ENCODE measurements at regions not wholly inside any gene's neighbourhood (a gene's known extent, or its start where the extent isn't known, plus 50 kb on each side); places are given as distances from the start of the nearest gene placed in this dataset.

DNA sequence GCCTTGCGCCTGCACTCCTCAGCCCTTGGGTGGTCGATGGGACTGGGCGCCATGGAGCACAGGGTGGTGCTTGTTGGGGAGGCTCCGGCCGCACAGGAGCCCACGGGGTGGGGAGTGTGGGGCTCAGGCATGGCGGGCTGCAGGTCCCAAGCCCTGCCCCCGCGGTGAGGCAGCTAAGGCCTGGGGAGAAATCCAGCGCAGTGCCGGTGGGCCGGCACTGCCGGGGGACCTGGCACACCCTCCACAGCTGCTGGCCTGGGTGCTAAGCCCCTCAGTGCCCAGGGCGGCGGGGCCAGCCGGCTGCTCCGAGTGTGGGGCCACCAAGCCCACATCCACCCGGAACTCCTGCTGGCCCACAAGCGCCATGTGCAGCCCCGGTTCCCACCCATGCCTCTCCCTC, 358.8 kb upstream of the RIOK2 start:
- DNase-seq (ENCODE audit: low spot score): no peak
- TF ChIP-seq, protein P1, sequence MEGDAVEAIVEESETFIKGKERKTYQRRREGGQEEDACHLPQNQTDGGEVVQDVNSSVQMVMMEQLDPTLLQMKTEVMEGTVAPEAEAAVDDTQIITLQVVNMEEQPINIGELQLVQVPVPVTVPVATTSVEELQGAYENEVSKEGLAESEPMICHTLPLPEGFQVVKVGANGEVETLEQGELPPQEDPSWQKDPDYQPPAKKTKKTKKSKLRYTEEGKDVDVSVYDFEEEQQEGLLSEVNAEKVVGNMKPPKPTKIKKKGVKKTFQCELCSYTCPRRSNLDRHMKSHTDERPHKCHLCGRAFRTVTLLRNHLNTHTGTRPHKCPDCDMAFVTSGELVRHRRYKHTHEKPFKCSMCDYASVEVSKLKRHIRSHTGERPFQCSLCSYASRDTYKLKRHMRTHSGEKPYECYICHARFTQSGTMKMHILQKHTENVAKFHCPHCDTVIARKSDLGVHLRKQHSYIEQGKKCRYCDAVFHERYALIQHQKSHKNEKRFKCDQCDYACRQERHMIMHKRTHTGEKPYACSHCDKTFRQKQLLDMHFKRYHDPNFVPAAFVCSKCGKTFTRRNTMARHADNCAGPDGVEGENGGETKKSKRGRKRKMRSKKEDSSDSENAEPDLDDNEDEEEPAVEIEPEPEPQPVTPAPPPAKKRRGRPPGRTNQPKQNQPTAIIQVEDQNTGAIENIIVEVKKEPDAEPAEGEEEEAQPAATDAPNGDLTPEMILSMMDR (IDR thresholded peaks at IDR 0.05; ENCODE audit: extremely low read depth, missing control alignments): no peak

DNA sequence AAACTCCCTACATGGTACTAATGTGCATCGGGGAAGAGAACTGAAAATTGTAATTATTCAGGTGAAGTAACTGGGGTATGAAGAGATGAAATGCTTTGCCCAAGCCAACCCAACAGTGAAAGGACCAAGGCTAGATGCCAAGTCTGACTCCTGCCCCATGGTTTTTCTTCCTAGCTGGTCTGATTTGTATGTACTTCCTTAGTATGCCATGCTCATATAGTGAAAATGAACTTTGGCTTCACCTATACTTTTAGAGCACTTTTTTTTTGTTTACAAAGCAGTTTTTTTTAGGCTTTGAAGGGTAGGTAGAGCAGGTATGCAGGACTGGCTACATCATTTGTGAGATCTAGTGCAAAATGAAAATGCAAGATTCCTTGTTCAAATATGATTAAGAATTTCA, 359.4 kb upstream of the RIOK2 start:
- no peak for DNase-seq (ENCODE audit: low spot score)
- TF ChIP-seq, protein P1 (IDR thresholded peaks at IDR 0.05; ENCODE audit: extremely low read depth, missing control alignments): no peak

DNA sequence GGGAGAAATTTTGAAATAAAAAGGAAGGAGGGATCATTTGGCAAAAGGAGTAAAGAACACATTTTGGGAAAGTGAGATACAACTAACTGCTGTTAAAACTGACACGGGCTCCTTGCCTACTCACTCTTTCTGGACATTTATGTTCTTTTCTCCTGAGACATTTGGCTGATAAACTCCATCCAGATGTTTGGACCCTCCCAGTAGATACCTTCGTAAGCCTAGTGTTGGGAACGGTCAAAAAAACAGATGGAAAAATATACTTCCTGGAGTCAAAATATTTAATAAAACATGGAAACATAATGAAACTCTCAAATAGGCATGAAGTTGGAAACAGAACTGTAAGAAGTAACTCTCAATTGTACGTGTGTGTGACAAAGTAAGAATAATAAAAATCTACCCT, 360.1 kb upstream of the RIOK2 start:
- TF ChIP-seq, protein P1 (IDR thresholded peaks at IDR 0.05; ENCODE audit: extremely low read depth, missing control alignments): no peak
- no peak for DNase-seq (ENCODE audit: low spot score)

DNA sequence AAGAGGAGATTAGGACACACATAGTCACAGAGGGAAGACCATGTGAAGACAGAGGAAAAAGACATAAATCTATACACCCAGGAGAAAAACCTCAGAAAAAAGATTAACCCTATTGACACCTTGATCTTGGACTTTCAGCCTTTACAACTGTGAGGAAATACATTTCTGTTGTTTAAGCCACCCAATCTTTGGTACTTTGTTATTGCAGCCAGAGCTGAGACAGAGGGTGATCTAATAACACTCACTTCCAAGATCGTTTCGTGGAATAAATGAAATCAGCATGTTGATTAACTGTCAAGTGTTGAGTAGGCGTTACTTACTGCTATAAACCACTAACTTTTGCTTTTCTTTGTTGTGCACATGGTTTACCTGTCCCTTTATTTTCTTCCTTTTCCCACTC, 361.2 kb upstream of the RIOK2 start:
- TF ChIP-seq, protein P1 (IDR thresholded peaks at IDR 0.05; ENCODE audit: extremely low read depth, missing control alignments): no peak
- no peak for DNase-seq (ENCODE audit: low spot score)

- TF ChIP-seq, protein P1 (IDR thresholded peaks at IDR 0.05; ENCODE audit: extremely low read depth, missing control alignments): no peak
- no peak for DNase-seq (ENCODE audit: low spot score)
Measured at GRCh38 chr5:97544678-97545077, 361.6 kb upstream of the RIOK2 start.

- DNase-seq (ENCODE audit: low spot score): no peak
Measured at GRCh38 chr5:97545446-97545845, 362.4 kb upstream of the RIOK2 start.

DNA sequence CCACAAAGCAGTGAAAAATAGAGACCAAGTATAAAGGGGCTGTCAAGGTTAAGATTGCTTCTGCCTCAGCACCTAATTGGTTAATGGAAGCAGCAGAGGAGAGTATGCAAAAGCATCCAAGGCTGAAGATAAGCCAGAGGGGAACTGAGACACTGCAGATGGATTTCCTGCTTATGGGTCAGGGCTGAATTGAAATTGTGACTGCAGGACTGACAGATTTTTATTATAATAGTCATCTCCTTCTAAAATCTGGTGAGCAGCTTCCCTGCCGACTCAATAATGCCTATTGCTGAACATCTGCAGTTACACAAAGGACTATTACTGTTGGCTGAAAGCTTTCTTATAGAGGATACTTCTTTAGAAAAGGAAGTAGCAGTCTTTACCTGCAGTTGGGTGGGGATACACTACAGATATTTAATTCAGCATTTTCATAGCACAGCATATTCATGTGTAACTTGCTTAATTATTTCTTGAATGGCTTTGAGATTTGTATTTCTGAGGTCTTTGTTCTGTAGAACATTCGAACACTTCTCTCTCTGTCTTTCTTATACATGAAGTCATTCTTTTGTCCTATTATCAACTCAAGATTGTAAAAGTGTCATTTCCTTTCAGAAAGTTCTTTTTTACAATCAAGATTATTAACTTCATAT, 363.0 kb upstream of the RIOK2 start:
- TF ChIP-seq, protein P1 (IDR thresholded peaks at IDR 0.05; ENCODE audit: extremely low read depth, missing control alignments): no peak
- DNase-seq (ENCODE audit: low spot score): no peak

More at GRCh38 chr5:97545446-97545845, 362.4 kb upstream of the RIOK2 start:
- TF ChIP-seq, protein P1 (IDR thresholded peaks at IDR 0.05; ENCODE audit: extremely low read depth, missing control alignments): no peak

Measured in GM20000 (cell line).